ENCODE measurements at regions not wholly inside any gene's neighbourhood (a gene's known extent, or its start where the extent isn't known, plus 50 kb on each side); places are given as distances from the start of the nearest gene placed in this dataset.

DNA sequence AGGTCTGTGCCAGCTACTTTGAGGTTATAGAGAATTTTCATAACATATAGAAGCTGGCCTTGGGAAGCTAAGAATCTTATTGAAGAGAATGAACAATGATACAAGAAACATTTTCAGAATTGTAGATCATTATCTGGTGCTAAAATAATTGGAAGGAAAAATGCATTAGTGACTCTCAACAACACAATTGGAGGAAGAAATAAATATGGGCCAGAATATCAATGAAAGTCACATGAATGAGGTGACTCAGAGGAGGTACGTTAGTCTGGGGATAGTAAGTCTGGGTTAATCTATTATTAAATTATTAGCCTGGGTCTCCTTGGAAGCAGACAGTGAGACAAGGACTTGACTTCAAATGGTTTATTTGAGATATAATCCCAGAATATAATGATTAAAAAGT is 529.3 kb upstream of the SLIT2 start:
- ChIA-PET CTCF (interaction anchor here (1.2 kb wide), 1 partner anchor 18 kb away, joined by 3 read pairs; no protein-coding TSS in a partner anchor), POLR2A (no interaction called here)
- TF ChIP-seq CTCF (IDR thresholded peaks at IDR 0.05; ENCODE audit: control extremely low read depth, extremely low read depth, low read depth, missing control alignments): no peak
- DNase-seq (ENCODE audit: extremely low spot score): no peak

DNA sequence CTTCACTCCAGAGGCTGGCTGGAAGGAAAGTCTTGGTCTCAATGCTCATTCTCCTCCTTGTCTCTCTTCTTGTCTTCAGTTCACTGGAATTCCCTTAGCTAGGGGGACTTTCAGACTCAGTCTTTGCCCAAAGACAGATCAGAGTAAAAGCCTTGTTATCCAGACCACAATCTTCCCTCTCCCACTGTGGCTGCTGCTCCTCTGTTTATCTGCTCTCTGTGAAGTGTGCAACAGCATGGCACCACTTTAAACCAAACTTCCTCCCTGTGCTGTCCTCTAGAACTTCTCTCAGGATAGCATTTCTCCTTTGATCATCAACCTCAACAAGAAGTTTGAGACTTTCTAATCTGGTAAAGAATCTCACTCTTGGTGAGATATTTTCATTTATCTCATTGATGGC is 530.1 kb upstream of the SLIT2 start:
- no peak for TF ChIP-seq CTCF (IDR thresholded peaks at IDR 0.05; ENCODE audit: control extremely low read depth, extremely low read depth, low read depth, missing control alignments)
- POLR2A ChIA-PET: no interaction called here

GRCh38 chr4:19720610-19721009 is 531.1 kb upstream of the SLIT2 start:
- CTCF ChIA-PET: no interaction called here
- DNase-seq (ENCODE audit: extremely low spot score): no peak
- POLR2A ChIA-PET: no interaction called here

More for the DNA sequence above, 530.1 kb upstream of the SLIT2 start:
- no peak for DNase-seq (ENCODE audit: extremely low spot score)
- CTCF ChIA-PET: interaction anchor here (1.2 kb wide), 1 partner anchor 17 kb away, joined by 3 read pairs; no protein-coding TSS in a partner anchor

GRCh38 chr4:19720190-19720589 is 531.5 kb upstream of the SLIT2 start:
- POLR2A ChIA-PET: no interaction called here
- no peak for DNase-seq (ENCODE audit: extremely low spot score)
- TF ChIP-seq CTCF (IDR thresholded peaks at IDR 0.05; ENCODE audit: control extremely low read depth, extremely low read depth, low read depth, missing control alignments): no peak
- CTCF ChIA-PET: no interaction called here

More at GRCh38 chr4:19720610-19721009, 531.1 kb upstream of the SLIT2 start:
- no peak for TF ChIP-seq CTCF (IDR thresholded peaks at IDR 0.05; ENCODE audit: control extremely low read depth, extremely low read depth, low read depth, missing control alignments)

- POLR2A ChIA-PET: no interaction called here
- TF ChIP-seq CTCF (IDR thresholded peaks at IDR 0.05; ENCODE audit: control extremely low read depth, extremely low read depth, low read depth, missing control alignments): no peak
- CTCF ChIA-PET: no interaction called here
- DNase-seq (ENCODE audit: extremely low spot score): no peak
These were observed 539.8 kb upstream of the SLIT2 start for GRCh38 chr4:19711871-19712270.

DNA sequence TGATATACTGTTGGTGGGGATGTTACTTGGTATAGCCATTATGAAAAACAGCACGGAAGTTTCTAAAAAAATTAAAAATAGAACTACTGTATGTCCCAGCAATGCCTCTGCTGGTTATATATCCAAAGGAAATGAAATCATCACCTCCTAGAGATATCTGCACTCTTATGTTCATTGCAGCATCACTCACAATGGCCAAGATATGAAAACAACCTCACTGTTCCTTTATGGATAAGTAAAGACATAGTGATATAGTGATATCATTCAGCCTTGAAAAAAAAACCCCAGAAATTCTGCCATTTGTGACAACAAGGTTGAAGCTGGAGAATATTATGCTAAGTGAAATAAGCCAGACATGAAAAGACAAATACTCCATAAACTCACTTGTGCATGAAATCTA is 543.8 kb upstream of the SLIT2 start:
- no peak for TF ChIP-seq CTCF (IDR thresholded peaks at IDR 0.05; ENCODE audit: control extremely low read depth, extremely low read depth, low read depth, missing control alignments)
- ChIA-PET POLR2A (no interaction called here), CTCF (no interaction called here)
- no peak for DNase-seq (ENCODE audit: extremely low spot score)

- ChIA-PET CTCF (no interaction called here), POLR2A (no interaction called here)
- TF ChIP-seq CTCF (IDR thresholded peaks at IDR 0.05; ENCODE audit: control extremely low read depth, extremely low read depth, low read depth, missing control alignments): no peak
- DNase-seq (ENCODE audit: extremely low spot score): no peak
These were observed 548.3 kb upstream of the SLIT2 start for GRCh38 chr4:19703391-19703790.

Measured in GM10248 (cell line).